ENCODE measurements at regions not wholly inside any gene's neighbourhood (a gene's known extent, or its start where the extent isn't known, plus 50 kb on each side); places are given as distances from the start of the nearest gene placed in this dataset.

DNA sequence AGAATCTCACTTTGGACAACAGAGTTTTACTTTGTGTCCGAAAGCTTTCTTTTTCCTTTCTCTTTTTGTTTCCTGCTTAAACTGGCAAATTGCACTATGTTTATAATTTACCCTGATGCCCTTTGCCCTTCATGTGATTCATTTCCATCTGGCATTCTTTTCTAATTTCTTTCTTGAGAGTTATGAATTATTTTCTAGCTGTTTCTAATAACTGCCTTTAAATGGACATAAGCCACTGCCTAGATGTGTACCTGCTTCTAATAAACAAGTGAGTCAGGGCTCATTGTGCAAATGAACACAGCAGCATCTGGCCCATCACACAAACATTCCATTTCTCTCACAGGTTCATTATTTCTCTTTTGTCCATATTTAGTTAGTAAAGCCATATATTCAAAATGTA lies 242.3 kb upstream of the GPRIN3 start:
- DNase-seq (ENCODE audit: low read depth), result peak; percentile 65

DNA sequence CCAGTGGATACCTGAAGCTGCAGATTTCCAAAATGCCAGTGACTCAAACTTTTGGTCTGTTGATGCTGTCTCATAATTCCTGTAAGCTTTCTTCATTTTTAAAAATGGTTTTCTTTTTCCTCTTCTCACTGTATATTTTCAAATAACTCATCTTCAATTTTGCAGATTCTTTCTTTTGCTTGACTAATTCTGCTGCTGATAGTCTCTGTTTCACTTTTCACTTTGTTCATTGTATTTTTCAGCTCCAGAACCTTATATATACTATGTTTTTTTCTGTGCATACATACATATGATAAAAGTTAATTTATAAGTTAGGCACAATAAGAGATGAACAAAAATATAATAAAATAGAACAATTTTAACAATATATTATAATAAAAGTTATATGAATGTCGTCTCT lies 237.7 kb upstream of the GPRIN3 start:
- DNase-seq (ENCODE audit: low read depth), result no peak

DNA sequence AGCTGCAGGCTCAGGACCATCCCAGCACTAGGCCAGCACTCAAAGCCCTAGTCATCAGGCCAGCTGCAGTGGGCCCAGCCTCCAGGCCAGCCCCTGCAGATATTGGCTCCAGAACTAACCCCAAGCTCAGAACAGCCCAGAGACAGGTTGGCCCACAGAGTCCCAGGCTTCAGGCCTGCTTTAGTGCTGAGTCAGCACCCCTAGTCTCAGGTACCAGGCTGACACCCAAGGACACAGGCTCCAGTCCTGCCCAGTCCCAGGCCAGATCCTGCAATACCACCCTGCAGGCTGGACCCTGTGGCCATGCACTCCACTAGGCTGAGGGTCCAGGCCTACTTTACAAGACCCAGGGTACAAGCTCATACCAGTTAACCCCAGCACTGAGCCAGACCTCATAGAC lies 234.4 kb upstream of the GPRIN3 start:
- DNase-seq (ENCODE audit: low read depth), result no peak

DNA sequence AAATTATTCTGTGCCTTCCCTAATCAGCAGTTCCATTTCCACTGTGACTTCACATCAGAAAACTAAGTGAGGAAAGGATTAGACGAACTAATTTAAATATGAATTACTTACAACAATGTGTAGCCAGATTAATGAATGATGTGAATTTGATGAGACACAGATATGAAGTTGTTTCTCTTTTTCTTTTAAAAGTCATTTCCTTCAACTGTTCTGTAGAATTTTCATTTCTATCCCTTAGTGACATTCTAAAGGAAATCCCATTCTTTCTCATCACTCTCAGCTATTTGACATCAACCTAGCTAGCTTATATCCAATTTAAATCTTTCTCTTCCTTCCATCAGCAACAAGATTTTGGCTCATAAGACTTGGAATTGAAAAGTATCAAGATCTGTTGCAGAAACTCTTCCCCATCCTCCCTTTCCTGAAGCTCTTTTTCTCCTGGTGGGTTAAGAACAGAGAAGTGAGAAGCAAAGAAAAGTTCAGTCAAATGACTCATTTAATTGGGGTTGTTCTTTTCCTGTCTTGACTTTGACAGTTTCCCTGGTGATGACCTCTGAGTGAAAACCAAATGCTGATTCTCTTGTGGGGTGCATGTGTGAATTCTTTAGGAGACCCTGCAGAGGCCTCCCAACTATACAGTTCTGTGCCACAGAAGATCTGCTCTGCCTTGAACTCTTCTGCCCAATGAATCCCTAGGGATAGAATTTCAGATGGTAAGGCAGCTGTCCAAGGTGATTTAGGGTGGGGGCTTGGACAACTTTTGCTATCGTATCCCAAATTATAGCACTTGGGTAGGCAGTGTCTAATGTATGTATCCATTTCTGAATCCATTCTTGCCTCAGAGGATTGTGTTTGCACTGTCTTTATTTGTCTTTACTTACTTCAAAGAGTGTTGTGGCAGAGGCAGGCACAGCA lies 232.5 kb upstream of the GPRIN3 start:
- DNase-seq (ENCODE audit: low read depth), result peak; percentile 36

DNA sequence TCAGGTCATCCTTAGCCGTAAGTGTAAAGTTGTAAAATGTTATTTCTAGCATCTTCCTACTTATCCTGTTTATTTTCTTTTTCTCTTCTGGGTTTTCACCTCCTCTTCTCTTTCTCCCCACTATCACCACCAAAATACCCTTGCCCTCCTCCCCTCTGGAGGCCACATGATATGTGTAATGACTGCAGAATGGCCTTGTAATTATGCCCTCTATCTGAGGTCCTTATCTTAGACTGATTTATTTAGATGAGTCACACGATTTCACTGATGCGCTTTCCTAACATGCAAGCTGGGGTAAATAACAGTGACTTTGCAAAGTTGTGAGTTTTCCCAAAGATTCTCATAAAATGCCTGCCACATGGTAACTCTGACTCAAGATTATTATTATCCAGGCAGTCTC lies 231.8 kb upstream of the GPRIN3 start:
- peak; percentile 79 for DNase-seq (ENCODE audit: low read depth)

DNA sequence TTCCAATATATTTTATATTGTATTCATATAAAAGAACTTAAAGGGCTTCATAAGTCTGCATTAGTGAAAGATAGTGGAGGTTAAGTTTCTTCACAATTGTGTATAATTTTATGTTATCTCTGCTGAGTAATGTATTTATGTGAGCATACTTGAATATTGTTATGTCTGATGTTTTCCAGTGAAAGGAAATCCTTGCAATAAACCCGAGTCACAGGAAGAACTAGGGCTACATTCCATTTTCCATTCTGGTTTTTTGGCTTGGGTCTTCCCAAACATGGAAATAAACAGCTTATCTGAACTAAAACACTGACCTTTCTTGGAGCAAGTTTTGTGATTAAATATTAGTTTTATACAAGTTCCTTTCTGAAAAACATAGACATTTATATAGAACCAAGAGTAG lies 231.3 kb upstream of the GPRIN3 start:
- no peak for DNase-seq (ENCODE audit: low read depth)

DNA sequence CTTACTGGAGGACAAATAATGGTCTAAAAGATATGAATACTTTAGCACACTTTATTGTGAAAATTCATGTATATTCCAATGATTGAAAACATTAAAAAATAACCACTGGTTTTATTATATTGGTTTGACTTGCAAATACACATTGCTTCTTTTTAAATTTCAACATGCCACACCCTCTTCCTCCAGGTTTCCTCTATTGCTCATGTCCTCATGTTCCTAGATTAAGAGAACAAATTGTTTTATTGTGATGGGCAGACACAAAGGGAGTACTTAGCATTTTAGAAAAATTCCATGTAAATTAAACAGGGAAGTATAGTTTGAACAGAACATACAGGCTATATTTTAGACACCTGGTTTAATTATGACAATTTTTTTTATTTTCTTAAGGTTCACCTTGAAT lies 230.6 kb upstream of the GPRIN3 start:
- no peak for DNase-seq (ENCODE audit: low read depth)

DNA sequence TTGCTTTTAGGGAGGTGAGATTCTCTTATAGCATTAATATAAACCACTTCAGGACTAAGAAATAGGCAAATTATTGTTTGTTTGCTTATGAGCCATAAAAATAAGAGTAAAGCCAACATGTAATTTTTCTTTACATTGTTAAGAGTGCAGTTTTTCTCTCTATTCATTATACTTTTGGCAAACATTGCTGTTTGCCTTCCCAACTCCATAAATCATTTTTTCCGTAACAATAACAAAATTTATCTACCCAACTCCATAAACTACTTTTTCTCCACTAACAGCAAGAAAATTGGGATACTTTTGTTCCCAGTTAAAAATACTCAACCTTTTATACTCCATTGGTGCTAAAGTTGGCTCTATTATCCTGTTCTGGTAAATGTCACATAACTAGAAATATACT lies 229.7 kb upstream of the GPRIN3 start:
- no peak for DNase-seq (ENCODE audit: low read depth)

DNA sequence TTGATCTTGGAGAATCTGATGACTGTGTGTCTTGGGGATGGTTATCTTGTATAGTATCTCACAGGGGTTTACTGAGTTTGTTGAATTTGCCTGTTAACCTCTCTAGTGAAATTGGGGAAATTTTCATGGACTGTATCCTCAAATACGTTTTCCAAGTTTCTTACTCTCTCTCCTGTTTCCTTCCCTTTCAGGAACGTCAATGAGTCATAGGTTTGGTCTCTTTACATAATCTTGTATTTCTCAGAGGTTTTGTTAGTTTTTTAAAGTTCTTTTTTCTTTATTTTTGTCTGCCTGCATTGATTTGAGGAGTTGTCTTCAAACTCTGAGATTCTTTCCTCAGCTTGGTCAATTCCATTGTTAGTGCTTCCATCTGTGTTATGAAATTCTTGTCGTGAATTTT lies 227.7 kb upstream of the GPRIN3 start:
- DNase-seq (ENCODE audit: low read depth), result peak; percentile 26

DNA sequence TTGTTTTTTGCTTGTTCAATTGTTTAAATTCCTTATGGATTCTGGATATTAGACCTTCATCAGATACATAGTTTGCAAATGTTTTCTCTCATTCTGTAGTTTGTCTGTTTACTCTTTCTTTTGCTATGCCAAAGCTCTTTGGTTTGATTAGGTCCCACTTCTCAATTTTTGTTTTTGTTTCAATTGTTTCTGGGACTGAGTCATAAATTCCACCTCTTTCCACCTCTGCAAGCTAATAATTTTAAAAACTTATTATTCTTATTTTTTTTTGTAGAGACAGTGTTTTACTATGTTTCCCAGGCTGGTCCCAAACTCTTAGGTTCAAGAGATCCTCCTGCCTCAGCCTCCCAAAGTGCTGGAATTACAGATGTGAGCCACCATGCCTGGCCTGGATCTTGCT lies 226.8 kb upstream of the GPRIN3 start:
- no peak for DNase-seq (ENCODE audit: low read depth)

DNA sequence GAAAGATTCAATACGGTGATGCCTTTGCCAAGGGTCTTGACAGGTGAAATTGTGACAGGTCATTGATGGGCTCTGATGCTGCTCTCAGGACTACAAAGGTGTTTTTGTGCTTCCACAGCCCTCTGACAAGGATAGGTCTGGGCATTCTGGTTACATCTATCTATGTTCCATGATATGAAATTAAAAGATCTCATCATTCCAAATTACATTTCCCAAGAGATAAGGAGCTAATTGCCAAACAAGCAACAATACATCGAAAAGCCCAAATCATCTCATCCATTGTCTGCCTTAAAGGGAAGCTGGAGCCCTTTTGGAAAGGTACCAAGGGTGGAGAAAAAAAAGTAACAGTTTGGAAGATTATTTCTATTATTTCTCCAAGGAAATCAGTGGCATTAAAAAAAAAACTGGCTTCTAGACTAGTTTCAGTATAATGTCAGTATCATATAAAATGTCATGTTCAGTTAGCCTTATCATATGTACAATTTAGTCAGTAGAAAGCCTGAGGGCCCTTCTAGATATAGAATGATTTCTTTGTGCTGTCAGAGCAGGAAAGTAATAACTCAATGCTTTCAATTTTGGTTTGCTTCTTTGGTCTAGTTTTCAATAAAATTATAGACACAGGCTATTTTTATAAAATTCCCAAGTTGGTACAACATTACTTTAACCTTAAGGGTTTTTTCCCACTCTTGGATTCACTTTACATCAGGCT lies 224.5 kb upstream of the GPRIN3 start:
- no peak for DNase-seq (ENCODE audit: low read depth)

DNA sequence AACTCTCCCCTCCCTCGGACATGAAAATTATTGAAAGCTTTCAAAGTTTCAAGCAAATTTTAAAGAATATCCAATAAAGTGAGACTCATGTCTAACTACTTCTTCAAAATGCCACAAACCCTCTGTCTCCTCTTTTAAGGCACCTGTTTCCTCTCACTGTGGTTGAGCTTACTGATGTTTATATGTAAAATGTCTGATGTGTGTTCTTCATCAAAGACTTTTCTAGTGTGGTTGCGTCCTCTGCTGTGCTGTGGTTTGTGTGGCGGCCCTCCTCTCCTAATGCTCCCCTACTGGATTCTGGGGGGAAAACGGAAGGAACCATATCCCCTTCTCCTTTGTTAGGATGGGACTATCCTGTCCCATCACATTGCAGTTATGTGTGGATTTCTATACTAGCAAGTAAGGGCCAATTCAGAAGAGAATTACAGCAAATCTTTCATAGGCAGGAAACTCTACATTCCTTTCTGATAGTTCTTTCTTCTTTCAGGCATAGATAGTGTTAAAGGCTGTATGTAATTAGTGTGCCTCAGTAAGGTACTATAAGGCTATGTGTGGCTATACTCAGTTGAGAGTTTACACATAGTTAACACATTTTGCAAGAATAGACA lies 221.0 kb upstream of the GPRIN3 start:
- DNase-seq (ENCODE audit: low read depth), result no peak

DNA sequence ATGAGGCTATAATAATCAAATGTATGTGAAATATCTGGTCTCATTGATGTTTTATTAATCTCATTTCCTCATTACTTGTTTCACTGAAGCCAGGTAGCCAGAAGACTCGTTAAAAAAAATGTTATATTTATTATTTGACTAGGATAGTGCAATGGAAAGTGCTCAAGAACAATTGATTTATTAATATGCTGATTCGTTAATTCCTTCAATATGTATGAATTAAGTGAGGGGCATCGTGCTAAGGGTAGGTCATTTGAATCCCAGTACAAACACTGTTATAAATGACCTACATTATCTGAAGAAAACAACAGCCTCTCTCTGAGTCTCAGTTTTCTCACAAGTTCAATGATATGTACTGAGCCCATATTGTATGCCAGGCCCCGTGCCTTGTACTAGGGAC lies 214.2 kb upstream of the GPRIN3 start:
- no peak for DNase-seq (ENCODE audit: low read depth)

DNA sequence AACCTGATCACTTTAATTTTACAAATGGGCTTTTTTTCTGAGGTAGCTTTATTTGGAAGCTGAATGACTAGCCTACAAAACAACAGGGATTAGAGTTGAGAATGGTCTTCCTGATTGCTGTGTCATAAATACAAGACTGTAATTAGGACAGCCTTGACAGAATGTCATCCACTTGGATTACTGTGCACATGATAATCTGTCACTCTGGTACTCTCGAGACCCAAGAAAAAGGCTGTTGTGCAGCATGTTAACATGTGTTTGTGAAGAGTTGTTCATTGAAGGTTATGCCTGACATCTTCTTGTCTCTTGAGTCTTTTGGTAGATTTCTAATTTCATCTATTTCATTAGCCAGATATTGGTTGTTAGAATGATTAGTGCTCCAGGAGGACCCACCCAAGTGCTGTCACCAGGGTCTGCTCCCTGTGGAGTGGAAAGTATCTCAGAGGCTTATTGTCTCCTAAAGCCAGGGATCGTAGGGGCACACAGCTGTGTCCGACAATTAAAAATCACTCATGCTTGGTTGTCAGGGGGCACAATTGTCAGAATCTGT lies 212.2 kb upstream of the GPRIN3 start:
- DNase-seq (ENCODE audit: low read depth), result no peak

DNA sequence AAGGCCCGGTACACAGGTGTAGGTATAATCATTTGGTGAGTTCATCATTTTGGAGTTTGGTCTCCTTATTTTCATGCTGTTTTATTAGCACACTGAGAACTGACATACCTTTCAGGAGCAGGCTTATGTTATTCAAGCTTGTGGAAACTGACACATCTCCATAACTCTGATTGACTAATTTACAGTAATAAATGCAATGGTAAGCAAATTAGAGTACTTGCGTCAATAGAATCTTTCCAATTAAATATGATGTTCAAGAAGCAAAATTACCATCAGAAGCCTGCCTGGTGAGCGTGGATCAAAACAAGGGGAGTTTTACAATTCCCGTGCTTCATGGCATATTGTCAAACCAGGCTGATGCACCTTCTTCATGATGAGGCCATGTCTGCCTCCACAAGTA lies 210.7 kb upstream of the GPRIN3 start:
- DNase-seq (ENCODE audit: low read depth), result no peak

DNA sequence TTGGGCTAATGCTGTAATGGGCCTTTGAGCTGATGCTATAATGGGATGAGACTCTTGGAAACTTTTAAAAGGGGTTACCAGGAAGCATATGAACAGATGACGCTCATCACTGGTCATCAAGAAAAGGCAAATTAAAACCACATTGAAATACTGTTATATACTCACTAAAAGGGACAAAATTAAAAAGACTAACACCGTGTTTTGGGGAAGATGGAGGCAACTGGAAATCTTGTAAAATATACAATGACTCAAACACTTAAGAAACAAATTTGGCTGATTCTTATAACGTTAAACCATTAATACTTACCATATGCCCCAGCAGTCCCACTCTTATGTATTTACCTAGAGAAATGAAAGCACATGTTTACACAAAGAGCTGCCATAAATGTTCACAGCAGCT lies 207.2 kb upstream of the GPRIN3 start:
- no peak for DNase-seq (ENCODE audit: low read depth)

DNA sequence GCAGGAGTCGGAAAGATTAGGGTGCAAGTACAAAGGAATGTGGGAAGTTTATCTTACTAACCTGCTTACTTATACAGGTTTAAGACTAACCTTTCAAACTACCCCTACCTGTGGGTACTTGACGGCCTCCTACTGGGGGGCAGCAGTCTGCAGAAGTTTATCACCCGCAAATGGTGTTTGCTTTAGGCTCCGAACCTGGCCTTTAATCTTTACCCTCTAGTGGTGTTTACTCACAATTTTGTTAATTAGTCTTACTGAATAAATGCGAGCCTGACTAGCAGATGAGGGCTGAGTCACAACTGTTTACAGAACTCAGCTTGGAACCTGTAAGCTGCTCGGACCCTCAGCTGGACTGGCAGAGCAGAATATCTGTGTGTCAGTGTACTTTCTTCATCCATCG lies 204.2 kb upstream of the GPRIN3 start:
- no peak for DNase-seq (ENCODE audit: low read depth)

DNA sequence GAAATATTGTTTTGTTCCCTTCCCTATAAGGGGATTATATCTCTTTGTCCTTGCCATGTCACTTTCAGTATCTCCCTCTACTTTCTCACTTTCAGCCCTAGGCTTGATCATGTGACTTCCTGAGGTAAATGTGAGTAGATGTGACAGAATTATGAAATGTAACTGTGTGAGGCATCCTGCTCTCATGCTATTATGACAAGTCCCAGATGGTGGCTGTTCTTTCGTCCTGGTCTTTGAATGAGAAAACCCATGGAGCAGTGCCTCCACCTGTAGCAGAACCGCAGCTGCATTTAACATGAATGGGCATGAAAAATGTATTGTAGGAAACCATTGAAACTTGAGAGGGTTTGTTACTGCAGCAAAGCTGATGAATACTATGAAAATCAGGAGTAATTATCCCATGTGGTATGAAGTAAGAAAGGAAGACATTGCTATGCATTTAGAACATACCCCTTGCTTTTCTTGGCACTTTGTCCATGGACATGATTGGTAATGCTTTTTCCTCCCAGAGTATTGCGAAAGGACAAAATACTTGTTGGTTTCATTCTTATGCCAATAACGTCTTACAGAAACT lies 202.2 kb upstream of the GPRIN3 start:
- DNase-seq (ENCODE audit: low read depth), result no peak

DNA sequence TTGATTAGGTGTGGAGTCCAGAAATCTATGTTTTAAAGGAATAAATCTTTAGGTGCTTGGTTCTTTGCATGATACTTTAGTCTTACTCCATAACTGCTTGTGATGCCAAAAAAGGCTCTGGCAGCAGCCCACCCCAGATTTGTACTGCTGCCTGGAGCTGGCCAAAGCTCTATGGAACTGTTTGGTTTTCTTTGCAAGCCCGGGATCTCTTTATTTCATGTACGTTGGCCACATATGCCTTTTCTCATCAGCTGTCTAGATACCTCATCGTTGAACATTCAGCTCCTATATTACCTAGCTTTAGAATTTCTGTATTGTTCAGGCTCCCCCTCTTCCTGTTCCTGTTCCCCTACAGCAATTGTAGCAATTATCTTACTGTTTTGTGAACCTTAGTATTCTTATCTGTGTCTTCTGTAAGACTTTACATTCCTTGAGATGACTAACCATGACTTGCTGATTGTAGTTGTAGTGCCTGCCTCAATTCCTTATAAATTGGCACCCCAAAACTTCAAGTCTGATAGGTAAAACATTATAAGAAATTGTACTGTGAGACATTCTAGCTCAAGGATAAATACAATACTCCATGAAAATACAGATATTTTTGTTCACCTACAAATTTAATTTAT lies 199.4 kb upstream of the GPRIN3 start:
- DNase-seq (ENCODE audit: low read depth), result peak; percentile 26

DNA sequence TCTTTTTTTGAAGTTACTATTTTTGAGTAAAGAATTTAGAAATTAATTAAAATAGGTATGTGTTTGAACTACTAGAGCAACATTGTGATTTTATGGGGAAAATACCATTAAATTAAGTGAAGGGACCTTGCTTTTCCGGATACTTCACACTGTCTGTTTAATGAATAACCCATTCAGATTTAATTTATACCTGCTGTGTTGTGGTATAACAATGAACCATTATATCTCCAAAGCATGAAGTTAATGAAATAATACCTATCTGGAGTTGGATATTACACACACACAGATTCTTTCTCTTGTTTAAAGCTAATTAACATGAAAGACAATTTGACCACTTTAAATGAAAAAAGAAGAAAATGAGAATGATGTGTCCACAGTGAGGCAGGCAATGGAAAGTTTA lies 195.0 kb upstream of the GPRIN3 start:
- DNase-seq (ENCODE audit: low read depth), result no peak

DNA sequence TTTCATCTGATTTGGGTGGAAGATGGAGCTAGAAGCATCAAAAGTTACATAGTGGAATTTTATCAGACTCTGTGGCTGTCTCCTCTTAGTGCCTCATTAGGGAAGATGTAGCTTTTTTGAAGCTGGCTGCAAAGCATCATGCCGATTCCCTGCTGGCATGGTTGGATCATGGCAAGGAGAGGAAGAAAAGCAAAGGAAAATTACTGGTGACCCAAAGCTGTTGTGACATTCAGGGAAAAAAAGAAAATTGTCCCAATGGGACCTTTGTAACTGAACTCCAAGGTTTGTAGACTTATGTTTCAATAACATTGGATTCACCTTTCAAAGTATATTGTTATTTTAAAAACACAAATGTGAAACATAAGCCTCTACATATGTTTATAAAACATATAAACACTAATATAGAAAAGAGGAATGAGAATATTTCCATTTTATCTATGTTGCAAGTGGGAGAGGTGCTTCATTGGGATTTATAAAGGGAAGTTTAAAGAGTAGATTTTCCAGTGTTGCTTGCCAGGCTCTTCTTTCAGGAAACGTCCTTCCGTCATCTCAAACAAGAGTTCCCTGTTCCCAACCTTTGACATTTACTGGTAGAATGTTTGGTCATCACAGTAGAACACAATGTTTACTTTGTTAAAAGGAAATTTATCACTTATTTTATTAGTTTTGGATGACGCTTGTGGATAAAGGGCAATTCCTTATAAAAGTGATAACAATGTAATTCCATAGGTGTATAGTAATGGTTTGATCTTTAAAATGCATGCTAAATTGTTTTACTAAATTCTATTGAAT lies 190.1 kb upstream of the GPRIN3 start:
- no peak for DNase-seq (ENCODE audit: low read depth)
